K562 (cell line): ENCODE measurements at regions not wholly inside any gene's neighbourhood (a gene's known extent, or its start where the extent isn't known, plus 50 kb on each side); places are given as distances from the start of the nearest gene placed in this dataset.

ENCODE experiments used
- ARID2 ChIP-seq: fragments of 450-650 bp; IDR thresholded peaks from 2 replicates; pipeline ENCODE4 v1.6.1; 2017; ENCODE audit warnings: antibody characterized with exemption, mild to moderate bottlenecking
- GABPB1 ChIP-seq: sonication (generic); formaldehyde crosslinking; IDR thresholded peaks from 2 replicates; pipeline ENCODE4 v1.8.0; 2022; ENCODE audit warnings: mild to moderate bottlenecking, missing genetic modification reagents
- KAT7 ChIP-seq: sonication (generic); formaldehyde crosslinking; IDR thresholded peaks from 2 replicates; pipeline ENCODE4 v1.8.0; 2022; ENCODE audit warnings: missing genetic modification reagents, mild to moderate bottlenecking, borderline replicate concordance
- KLF13 ChIP-seq: fragments of 450-650 bp; IDR thresholded peaks from 2 replicates; pipeline ENCODE4 v1.6.1; 2016; ENCODE audit warnings: missing genetic modification characterization, low read depth, mild to moderate bottlenecking, missing compliant biosample characterization, moderate library complexity, borderline replicate concordance
- NFRKB ChIP-seq: fragments of 450-650 bp; IDR thresholded peaks from 2 replicates; pipeline ENCODE4 v1.6.1; 2016; ENCODE audit warnings: low read depth
- PURB ChIP-seq: sonication (generic); formaldehyde crosslinking; IDR thresholded peaks from 2 replicates; pipeline ENCODE4 v1.9.0; 2021; ENCODE audit warnings: low read depth, mild to moderate bottlenecking, missing genetic modification reagents
- ZNF239 ChIP-seq: fragments of 250-450 bp; sonication (Bioruptor Pico); IDR thresholded peaks from 2 replicates; pipeline ENCODE4 v1.4.0; 2020; ENCODE audit warnings: mild to moderate bottlenecking
- ZNF384 ChIP-seq: IDR thresholded peaks from 2 replicates; pipeline ENCODE4 v1.6.1; 2012; ENCODE audit warnings: low read depth, low read length, improper control_type of control experiment
- TF ChIP-seq, protein P1 (sequence below): fragments of 450-650 bp; IDR thresholded peaks from 2 replicates; pipeline ENCODE4 v1.6.1; 2017; ENCODE audit warnings: antibody characterized with exemption, mild to moderate bottlenecking

GRCh38 chr6:8223678-8224077, 121.3 kb upstream of the EEF1E1 start (continued):
- TF ChIP-seq, protein P1, sequence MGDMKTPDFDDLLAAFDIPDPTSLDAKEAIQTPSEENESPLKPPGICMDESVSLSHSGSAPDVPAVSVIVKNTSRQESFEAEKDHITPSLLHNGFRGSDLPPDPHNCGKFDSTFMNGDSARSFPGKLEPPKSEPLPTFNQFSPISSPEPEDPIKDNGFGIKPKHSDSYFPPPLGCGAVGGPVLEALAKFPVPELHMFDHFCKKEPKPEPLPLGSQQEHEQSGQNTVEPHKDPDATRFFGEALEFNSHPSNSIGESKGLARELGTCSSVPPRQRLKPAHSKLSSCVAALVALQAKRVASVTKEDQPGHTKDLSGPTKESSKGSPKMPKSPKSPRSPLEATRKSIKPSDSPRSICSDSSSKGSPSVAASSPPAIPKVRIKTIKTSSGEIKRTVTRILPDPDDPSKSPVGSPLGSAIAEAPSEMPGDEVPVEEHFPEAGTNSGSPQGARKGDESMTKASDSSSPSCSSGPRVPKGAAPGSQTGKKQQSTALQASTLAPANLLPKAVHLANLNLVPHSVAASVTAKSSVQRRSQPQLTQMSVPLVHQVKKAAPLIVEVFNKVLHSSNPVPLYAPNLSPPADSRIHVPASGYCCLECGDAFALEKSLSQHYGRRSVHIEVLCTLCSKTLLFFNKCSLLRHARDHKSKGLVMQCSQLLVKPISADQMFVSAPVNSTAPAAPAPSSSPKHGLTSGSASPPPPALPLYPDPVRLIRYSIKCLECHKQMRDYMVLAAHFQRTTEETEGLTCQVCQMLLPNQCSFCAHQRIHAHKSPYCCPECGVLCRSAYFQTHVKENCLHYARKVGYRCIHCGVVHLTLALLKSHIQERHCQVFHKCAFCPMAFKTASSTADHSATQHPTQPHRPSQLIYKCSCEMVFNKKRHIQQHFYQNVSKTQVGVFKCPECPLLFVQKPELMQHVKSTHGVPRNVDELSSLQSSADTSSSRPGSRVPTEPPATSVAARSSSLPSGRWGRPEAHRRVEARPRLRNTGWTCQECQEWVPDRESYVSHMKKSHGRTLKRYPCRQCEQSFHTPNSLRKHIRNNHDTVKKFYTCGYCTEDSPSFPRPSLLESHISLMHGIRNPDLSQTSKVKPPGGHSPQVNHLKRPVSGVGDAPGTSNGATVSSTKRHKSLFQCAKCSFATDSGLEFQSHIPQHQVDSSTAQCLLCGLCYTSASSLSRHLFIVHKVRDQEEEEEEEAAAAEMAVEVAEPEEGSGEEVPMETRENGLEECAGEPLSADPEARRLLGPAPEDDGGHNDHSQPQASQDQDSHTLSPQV = no peak
- no peak for TF ChIP-seq PURB (CRISPR knock-in tag)
- TF ChIP-seq KAT7 = no peak
- TF ChIP-seq ARID2 = no peak
- TF ChIP-seq ZNF384 = no peak
- no peak for TF ChIP-seq NFRKB
- no peak for TF ChIP-seq ZNF239 (CRISPR knock-in tag)
- TF ChIP-seq KLF13 (tag) = no peak
- TF ChIP-seq GABPB1 (CRISPR knock-in tag) = no peak
